Astrocyte of the spinal cord (primary cell): ENCODE measurements at regions not wholly inside any gene's neighbourhood (a gene's known extent, or its start where the extent isn't known, plus 50 kb on each side); places are given as distances from the start of the nearest gene placed in this dataset.

Experiments
- DNase-seq: peaks from one replicate; pipeline ENCODE4 v3.0.0; 2011; ENCODE audit warnings: low read depth, low spot score
- H3K4me3 ChIP-seq: 2 replicates; pipeline ENCODE4 v1.5.1; 2011; ENCODE audit warnings: low read depth, mild to moderate bottlenecking, low read length, moderate library complexity
- CTCF ChIP-seq: IDR thresholded peaks from 2 replicates; pipeline ENCODE4 v1.5.1; 2012; ENCODE audit warnings: low read depth, mild to moderate bottlenecking, low read length, inconsistent platforms
- in situ Hi-C: cut with HindIII; loops from 2 replicates; pipeline ENCODE4 v1.10.0; 2017; ENCODE audit warnings: low sequenced_read_pairs

- no peak for TF ChIP-seq CTCF
- no peak for DNase-seq
- H3K4me3 ChIP-seq, result no peak overlapping the region
- in situ Hi-C loops, result no loop called here
These were observed 300.1 kb upstream of the PROK2 start for GRCh38 chr3:72085036-72085435.

GRCh38 chr3:72082776-72083462, 298.0 kb upstream of the PROK2 start:
- no peak overlapping the region for H3K4me3 ChIP-seq
- in situ Hi-C loops, result no loop called here
- no peak for DNase-seq
- TF ChIP-seq CTCF, result no peak

- in situ Hi-C loops, result no loop called here
- H3K4me3 ChIP-seq, result no peak overlapping the region
- no peak for DNase-seq
- no peak for TF ChIP-seq CTCF
These were observed 297.3 kb upstream of the PROK2 start for GRCh38 chr3:72082186-72082715.

- TF ChIP-seq CTCF, result no peak
- H3K4me3 ChIP-seq, result no peak overlapping the region
- in situ Hi-C loops, result no loop called here
- DNase-seq, result no peak
These were observed 296.7 kb upstream of the PROK2 start for GRCh38 chr3:72081471-72082185.

- in situ Hi-C loops, result no loop called here
- no peak for TF ChIP-seq CTCF
- H3K4me3 ChIP-seq, result no peak overlapping the region
- no peak for DNase-seq
These were observed 295.9 kb upstream of the PROK2 start for GRCh38 chr3:72080800-72081199.

GRCh38 chr3:72080095-72080494, 295.1 kb upstream of the PROK2 start:
- TF ChIP-seq CTCF, result no peak
- no peak overlapping the region for H3K4me3 ChIP-seq
- DNase-seq, result no peak
- in situ Hi-C loops, result no loop called here
